Natural killer cell treated with Interleukin-12 subunit alpha and Interleukin-12 subunit beta and Interleukin-15 and Interleukin-18, amount 100 ng/mL, for 72 hours (primary cell): ENCODE measurements at regions not wholly inside any gene's neighbourhood (a gene's known extent, or its start where the extent isn't known, plus 50 kb on each side); places are given as distances from the start of the nearest gene placed in this dataset.

Source experiments
- ATAC-seq, 2 donors: fragments of 150-1000 bp; cut with Tn5 transposase in 1 of 2; sonication (Bioruptor Pico), chemical (Tn5 transposase) in 1 of 2; 2 replicates each; pipeline ENCODE4 v1.10.0; 2021
- DNase-seq: peaks from one replicate; pipeline ENCODE4 v3.0.0; 2022; ENCODE audit warnings: low spot score
- H3K27ac Mint-ChIP-seq, 2 donors: 1 replicate in 1 of 2; 2 replicates in 1 of 2; pipeline ENCODE4 v1.8.0; 2022; ENCODE audit warnings: mixed read lengths in 2 of 2, mild to moderate bottlenecking in 1 of 2, moderate library complexity in 1 of 2
- H3K27me3 Mint-ChIP-seq, 2 donors: 1 replicate in 1 of 2; 2 replicates in 1 of 2; pipeline ENCODE4 v1.8.0; 2022; ENCODE audit warnings: mixed read lengths in 2 of 2
- H3K36me3 Mint-ChIP-seq: one replicate; pipeline ENCODE4 v1.8.0; 2022; ENCODE audit warnings: mixed read lengths
- H3K4me1 Mint-ChIP-seq, 2 donors: 1 replicate in 1 of 2; 2 replicates in 1 of 2; pipeline ENCODE4 v1.8.0; 2022; ENCODE audit warnings: low read depth in 2 of 2, mixed read lengths in 2 of 2, mild to moderate bottlenecking in 1 of 2
- H3K4me3 Mint-ChIP-seq: one replicate; pipeline ENCODE4 v1.8.0; 2022; ENCODE audit warnings: mixed read lengths
- H3K9me3 Mint-ChIP-seq: 2 replicates; pipeline ENCODE4 v1.8.0; 2022; ENCODE audit warnings: mixed read lengths

DNA sequence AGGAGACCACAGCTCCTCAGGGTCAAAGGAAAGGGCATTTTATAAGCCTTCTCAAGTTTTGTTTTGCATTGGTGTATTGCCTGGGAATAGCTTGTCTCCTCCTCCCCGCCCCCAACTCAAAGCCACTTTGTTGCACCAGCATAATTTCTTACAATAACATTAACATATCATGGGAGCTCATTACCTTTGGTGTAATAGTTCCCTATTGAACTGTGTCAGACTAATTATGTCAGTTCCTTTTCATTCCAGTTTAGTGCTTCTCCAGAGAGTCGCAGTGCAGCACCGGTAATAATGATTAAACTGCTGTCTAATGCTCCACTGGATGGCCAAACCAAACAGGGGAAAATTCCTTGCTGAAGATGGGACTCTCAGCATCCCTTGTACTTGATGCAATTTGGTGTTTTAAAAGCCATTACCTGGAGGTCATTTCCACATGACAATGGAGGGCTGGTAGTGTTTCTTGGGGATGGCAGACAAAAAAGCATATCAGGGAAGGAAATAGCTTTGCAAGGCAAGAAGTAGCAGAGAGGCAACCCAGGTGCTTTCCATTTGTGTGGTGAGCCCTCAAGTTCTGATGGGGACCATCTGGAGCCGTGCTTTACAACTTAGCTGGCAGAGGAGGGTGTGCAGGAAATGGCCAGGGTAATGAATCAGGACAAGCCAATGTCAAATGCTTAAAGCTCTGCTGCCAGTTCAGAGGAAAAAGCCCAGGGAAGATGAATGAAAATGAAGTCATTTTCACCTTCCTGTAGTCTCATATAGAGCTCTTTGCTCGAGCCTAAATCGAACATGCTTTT lies 91.5 kb upstream of the NLRP1 start:
- H3K27ac Mint-ChIP-seq, result no peak overlapping the region
- ATAC-seq (no peak), DNase-seq (no peak)
- H3K27me3 Mint-ChIP-seq, result peaks cover 27 to 40% of the 10 kb centered on the region in 2 donors
- no peaks in the 10 kb centered on the region for H3K36me3 Mint-ChIP-seq
- no peak overlapping the region for H3K4me3 Mint-ChIP-seq
- no peaks in the 10 kb centered on the region for H3K4me1 Mint-ChIP-seq
- no peaks in the 10 kb centered on the region for H3K9me3 Mint-ChIP-seq

DNA sequence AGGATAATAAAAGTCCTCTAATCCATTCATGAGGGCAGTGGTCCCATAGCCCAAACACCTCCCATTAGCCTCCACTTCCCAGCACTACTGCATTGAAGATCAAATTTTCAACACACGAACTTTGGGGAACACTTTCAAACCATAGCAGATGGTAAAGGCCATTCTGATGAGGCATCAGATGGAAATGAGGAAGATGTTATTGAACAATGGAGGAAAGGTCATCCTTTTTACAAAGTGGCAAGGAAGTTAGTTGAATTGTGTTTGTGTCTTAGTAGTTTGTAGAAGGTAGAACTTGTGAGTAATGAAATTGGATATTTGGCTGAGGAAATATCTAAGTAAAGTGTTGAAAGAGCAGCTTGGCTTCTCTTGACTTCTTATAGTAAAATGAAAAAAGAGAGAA lies 93.3 kb upstream of the NLRP1 start:
- H3K4me1 Mint-ChIP-seq, result no peaks in the 10 kb centered on the region
- no peak overlapping the region for H3K4me3 Mint-ChIP-seq
- H3K27me3 Mint-ChIP-seq, result peaks cover 38 to 56% of the 10 kb centered on the region in 2 donors
- no peaks in the 10 kb centered on the region for H3K9me3 Mint-ChIP-seq
- ATAC-seq (no peak), DNase-seq (no peak)
- no peaks in the 10 kb centered on the region for H3K36me3 Mint-ChIP-seq
- H3K27ac Mint-ChIP-seq, result no peak overlapping the region

DNA sequence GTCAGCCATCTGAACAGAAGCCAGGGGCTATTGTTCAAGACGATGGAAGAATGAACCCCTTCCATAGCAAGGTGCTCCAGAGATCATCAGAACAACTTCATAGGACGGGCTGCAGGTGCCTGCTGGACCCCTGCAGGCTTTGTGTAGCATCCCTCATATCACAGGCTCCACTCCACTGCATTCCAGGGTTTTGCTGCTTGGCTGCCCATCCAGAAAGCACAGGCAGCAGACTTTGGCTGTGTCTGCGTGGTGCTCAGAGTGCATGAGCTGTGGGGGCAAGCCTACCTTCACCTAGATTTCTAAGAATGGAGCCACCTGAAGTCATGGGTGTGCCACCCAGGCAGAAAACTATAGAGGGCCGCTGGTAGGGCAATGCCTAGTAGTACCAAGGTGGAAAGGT lies 93.9 kb upstream of the NLRP1 start:
- Mint-ChIP-seq H3K9me3 (no peaks in the 10 kb centered on the region), H3K27ac (no peak overlapping the region), H3K27me3 (peaks cover 37 to 56% of the 10 kb centered on the region in 2 donors), H3K4me3 (no peak overlapping the region), H3K36me3 (no peaks in the 10 kb centered on the region), H3K4me1 (no peaks in the 10 kb centered on the region)
- ATAC-seq (peak in 1 of 2 donors; percentile 36), DNase-seq (no peak)

DNA sequence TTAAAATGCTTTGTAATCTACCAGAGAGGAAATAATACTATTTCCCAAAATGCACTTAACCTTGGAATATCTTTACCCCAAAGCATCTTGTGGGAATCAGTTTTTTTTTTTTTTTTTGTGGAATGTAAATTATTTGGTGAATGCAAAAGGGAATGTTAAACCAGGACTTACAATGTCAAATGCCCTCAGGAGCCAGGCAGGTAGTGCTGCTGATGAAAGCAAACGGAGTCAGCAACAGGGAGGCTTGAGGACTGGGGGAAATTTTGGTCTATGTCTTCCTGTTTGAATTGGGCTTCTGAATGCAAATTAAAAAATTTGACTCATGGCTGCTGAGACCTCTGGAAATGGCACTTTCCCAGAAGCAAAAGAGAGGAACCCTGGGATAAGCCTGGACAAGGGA lies 96.5 kb upstream of the NLRP1 start:
- ATAC-seq (no peak), DNase-seq (no peak)
- no peaks in the 10 kb centered on the region for H3K4me1 Mint-ChIP-seq
- H3K27me3 Mint-ChIP-seq, result peaks cover 30 to 47% of the 10 kb centered on the region in 2 donors
- no peak overlapping the region for H3K4me3 Mint-ChIP-seq
- H3K36me3 Mint-ChIP-seq, result no peaks in the 10 kb centered on the region
- no peaks in the 10 kb centered on the region for H3K9me3 Mint-ChIP-seq
- no peak overlapping the region for H3K27ac Mint-ChIP-seq

DNA sequence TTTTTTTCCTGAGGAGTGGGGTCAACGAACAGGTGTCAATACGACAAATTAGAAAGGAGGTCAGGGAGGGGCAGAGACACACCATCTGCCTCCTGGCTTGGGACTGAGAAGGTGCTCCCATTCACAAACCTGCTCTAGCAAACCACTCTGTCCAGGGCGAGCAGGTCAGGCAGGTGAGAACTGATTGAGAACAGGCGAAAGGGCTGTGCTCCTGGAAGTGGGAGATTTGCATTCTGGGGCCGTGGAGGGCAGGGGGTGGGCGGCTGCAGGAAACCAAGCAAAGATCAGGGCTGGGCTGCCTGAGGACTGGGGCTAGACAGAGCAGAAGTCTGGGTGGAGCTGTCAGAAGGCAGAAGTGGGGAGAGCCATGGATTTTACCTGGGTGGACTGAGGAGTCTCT lies 98.9 kb upstream of the NLRP1 start:
- Mint-ChIP-seq H3K36me3 (no peaks in the 10 kb centered on the region), H3K4me1 (no peaks in the 10 kb centered on the region), H3K27ac (no peak overlapping the region), H3K4me3 (no peak overlapping the region), H3K9me3 (no peaks in the 10 kb centered on the region), H3K27me3 (peaks cover 24 to 45% of the 10 kb centered on the region in 2 donors)
- ATAC-seq (peak in 1 of 2 donors; percentile 15), DNase-seq (no peak)

DNA sequence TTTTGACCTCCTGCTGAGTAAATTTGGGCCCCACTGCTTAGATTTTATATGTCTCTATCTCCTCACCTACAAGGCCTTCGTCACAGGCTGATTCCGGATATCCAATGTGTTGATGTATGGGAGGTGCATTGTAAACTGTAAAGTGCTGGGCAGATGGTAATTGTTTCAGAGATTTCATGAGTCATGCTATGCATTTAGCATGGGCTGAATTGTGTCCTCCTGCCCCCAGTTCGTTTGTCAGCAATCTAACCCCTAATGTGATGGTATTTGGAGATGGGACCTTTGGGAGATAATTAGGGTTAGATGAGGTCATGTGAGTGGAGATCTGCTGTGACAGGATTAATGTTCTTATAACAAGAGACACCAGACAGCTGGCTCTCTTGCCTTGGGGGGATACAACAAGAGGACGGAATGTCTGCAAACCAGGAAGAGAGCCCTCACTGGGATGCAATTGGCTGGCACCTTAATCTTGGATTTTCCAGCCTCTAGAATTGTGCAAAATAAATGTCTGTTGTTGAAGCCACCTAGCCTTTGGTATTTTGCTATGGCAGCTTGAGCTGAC lies 101.8 kb upstream of the NLRP1 start:
- DNase-seq, result no peak
- Mint-ChIP-seq H3K27me3 (peaks cover 14 to 39% of the 10 kb centered on the region in 2 donors), H3K27ac (no peak overlapping the region), H3K4me3 (no peak overlapping the region), H3K4me1 (no peaks in the 10 kb centered on the region), H3K9me3 (no peaks in the 10 kb centered on the region), H3K36me3 (no peaks in the 10 kb centered on the region)
- no peak for ATAC-seq

DNA sequence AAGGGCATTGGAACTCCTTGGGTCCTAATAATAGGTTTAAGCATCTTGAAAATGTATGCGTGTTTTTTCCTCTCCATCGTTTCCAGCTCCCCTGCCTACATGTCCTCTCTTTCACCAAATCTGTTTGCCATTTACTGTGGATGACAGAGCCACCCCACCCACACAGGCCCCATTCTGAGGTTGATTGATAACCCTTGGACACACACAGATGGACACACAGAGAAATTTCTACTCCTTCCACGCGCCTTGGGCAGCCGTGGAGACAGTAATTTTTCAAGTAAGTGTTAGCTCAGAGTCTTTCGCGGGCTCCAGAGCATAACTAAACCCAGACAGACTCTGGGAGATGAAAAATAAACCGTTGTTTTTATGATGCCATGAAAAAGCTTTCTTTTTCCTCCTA lies 103.3 kb upstream of the NLRP1 start:
- Mint-ChIP-seq H3K4me3 (no peak overlapping the region), H3K27ac (no peak overlapping the region), H3K36me3 (no peaks in the 10 kb centered on the region), H3K4me1 (no peaks in the 10 kb centered on the region), H3K9me3 (no peaks in the 10 kb centered on the region), H3K27me3 (peaks cover 6 to 26% of the 10 kb centered on the region in 2 donors)
- DNase-seq (no peak), ATAC-seq (no peak)

DNA sequence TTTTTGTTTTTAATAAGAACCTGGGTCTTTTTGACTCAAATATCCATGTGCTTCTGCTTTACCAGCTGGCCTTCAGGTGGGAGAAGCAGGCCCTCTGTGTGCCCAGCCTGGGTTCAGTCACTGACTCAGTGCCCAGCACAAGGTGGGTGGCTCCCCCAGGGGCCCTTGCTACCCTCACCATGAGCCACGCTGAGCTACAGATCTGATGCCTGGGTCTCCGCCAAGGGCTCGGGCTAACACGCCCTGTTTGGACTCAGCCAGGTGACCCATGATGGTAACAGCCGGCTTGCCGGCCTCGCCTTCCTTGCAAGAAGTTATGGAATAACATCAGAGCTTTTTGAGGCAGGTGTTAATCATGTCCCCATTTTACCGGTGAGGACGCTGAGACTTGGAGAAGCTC lies 109.5 kb upstream of the NLRP1 start:
- Mint-ChIP-seq H3K27ac (no peak overlapping the region), H3K9me3 (no peaks in the 10 kb centered on the region)
- ATAC-seq, result no peak

DNA sequence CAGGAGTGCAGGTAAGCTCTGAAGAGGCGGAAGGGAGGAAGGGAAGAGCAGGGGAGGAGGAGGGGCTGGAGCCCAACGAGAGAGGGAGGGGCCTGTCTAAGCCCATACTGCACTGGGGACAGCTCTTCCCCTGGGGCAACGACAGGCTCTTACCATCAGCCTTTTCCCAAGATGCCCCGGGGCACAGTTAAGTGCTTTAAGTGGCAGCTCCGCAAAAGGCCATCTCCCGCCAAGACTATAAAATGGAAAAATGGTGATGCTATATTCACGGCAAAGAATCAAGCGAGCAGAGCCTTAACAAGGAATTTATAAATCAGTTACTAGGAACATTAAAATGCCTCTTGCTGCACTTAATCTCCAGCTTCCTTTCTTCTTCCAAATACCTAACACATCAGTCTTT lies 110.2 kb upstream of the NLRP1 start:
- Mint-ChIP-seq H3K27ac (no peak overlapping the region), H3K4me1 (no peaks in the 10 kb centered on the region), H3K9me3 (no peaks in the 10 kb centered on the region), H3K4me3 (no peak overlapping the region), H3K36me3 (no peaks in the 10 kb centered on the region), H3K27me3 (peaks cover 8 to 14% of the 10 kb centered on the region in 2 donors)
- ATAC-seq (no peak), DNase-seq (no peak)

More for the DNA sequence above, 109.5 kb upstream of the NLRP1 start:
- DNase-seq, result no peak
- Mint-ChIP-seq H3K4me3 (no peak overlapping the region), H3K4me1 (no peaks in the 10 kb centered on the region), H3K27me3 (peaks cover 5 to 14% of the 10 kb centered on the region in 2 donors), H3K36me3 (no peaks in the 10 kb centered on the region)

DNA sequence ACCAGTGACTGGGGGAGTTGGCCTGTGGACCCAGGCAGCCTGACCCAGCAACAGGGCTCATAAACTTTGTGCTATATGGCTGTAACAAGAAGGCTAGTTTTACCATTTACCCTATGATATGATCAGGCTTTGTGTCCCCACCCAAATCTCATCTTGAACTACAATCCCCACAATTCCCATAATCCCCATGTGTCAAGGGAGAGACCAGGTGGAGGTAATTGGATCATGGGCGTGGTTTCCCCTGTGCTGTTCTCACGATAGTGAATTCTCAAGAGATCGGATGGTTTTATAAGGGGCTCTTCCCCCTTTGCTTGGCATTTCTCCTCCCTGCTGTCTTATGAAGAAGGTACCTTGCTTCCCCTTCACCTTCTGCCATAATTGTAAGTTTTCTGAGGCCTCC lies 111.2 kb upstream of the NLRP1 start:
- no peaks in the 10 kb centered on the region for H3K4me1 Mint-ChIP-seq
- H3K4me3 Mint-ChIP-seq, result no peak overlapping the region
- DNase-seq (no peak), ATAC-seq (no peak)
- H3K9me3 Mint-ChIP-seq, result no peaks in the 10 kb centered on the region
- H3K27ac Mint-ChIP-seq, result no peak overlapping the region
- no peaks in the 10 kb centered on the region for H3K36me3 Mint-ChIP-seq
- peaks cover 8 to 11% of the 10 kb centered on the region in 2 donors for H3K27me3 Mint-ChIP-seq

DNA sequence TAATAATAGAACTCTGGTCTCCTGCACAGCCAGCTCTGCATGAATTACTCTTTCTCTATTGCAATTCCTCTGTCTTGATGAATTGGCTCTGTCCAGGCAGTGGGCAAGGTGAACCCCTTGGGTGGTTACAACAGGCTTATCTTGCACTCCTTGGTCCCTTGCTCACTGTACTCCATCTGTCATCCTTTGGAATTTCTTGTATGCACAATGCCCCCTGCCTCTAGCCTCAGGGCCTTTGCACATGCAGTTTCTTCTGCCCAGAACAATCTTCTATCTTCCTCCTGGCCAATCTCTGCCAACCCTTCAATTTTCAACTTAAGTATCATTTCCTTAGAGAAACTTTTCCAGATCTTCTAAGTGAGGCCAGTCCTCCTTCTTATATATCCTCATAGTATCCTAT lies 114.7 kb upstream of the NLRP1 start:
- ATAC-seq (no peak), DNase-seq (no peak)
- Mint-ChIP-seq H3K9me3 (no peaks in the 10 kb centered on the region), H3K27me3 (peaks cover 15 to 25% of the 10 kb centered on the region in 2 donors), H3K4me1 (no peaks in the 10 kb centered on the region), H3K27ac (no peak overlapping the region), H3K4me3 (no peak overlapping the region), H3K36me3 (no peaks in the 10 kb centered on the region)

DNA sequence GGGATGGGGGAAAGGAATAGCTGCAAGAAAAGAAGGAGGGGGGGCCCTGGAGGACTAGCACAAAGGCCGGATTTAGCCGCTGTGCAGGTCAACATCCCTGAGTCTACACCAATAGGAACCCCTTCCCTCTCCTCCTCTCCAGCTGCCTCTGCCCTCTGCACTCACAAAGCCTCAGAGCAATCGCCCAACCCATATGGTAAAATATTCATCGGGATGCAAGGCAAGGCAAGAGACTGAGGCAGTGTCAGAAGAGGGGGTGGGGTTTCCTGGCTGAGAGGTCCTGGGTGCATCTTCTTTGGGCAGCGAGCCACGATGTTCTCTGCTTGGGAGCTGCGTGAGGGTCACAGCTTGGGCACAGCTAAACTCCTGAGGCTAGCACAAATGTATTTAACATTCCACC lies 115.5 kb upstream of the NLRP1 start:
- Mint-ChIP-seq H3K27me3 (peaks cover 19 to 27% of the 10 kb centered on the region in 2 donors), H3K4me1 (no peaks in the 10 kb centered on the region), H3K9me3 (no peaks in the 10 kb centered on the region), H3K27ac (no peak overlapping the region), H3K36me3 (no peaks in the 10 kb centered on the region), H3K4me3 (no peak overlapping the region)
- no peak for DNase-seq
- no peak for ATAC-seq

DNA sequence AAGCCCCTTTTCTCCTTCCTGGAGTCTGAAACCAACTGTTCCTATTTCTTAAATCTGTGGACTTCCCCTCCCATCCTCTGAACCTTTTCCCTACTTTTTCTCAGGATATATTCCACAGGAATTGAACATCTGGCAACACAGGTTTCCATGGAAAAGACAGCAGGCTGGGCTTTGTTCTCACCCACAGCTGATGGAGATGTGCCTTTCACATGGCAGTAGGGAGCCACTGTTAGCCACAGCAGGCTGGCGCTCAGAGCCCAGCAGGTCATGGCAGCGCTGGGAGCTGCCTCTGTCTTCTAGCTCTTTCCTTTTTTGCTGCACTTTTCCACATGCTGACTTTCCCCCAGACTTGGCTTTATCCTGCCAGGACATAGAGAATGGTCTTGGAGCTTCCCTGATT lies 116.4 kb upstream of the NLRP1 start:
- H3K4me1 Mint-ChIP-seq, result no peaks in the 10 kb centered on the region
- H3K9me3 Mint-ChIP-seq, result no peaks in the 10 kb centered on the region
- H3K27me3 Mint-ChIP-seq, result peaks cover 19 to 27% of the 10 kb centered on the region in 2 donors

DNA sequence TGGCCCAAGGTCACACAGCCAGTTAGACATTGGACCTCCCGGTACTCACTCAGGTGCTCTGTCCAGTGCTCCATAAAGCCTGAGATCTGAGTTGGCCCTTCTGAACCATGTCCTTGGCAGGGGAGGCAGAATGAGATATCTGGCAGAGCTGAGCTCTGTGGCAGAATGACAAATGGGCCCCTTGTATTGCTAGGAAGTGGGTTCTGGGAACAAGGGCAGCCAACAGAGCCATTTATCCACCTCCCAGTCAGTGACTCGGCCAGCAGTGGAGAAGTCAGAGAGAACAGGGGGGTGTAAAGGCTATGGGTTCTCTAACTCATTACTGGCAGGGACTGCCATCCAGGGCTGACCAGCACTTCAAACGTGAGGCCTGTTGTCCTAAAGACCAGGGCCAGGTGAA lies 117.1 kb upstream of the NLRP1 start:
- Mint-ChIP-seq H3K27me3 (peaks cover 19 to 27% of the 10 kb centered on the region in 2 donors), H3K9me3 (no peaks in the 10 kb centered on the region), H3K27ac (no peak overlapping the region), H3K4me3 (no peak overlapping the region), H3K36me3 (no peaks in the 10 kb centered on the region), H3K4me1 (no peaks in the 10 kb centered on the region)
- no peak for DNase-seq
- ATAC-seq, result no peak

More for the DNA sequence above, 116.4 kb upstream of the NLRP1 start:
- Mint-ChIP-seq H3K27ac (no peak overlapping the region), H3K4me3 (no peak overlapping the region), H3K36me3 (no peaks in the 10 kb centered on the region)
- ATAC-seq (no peak), DNase-seq (no peak)
